ENCODE measurements at regions not wholly inside any gene's neighbourhood (a gene's known extent, or its start where the extent isn't known, plus 50 kb on each side); places are given as distances from the start of the nearest gene placed in this dataset.
"Not testable (repeated sequence)": the region's sequence is repeated elsewhere in the genome, so short reads cannot be mapped to it uniquely, and the experiment has no call there.

DNA sequence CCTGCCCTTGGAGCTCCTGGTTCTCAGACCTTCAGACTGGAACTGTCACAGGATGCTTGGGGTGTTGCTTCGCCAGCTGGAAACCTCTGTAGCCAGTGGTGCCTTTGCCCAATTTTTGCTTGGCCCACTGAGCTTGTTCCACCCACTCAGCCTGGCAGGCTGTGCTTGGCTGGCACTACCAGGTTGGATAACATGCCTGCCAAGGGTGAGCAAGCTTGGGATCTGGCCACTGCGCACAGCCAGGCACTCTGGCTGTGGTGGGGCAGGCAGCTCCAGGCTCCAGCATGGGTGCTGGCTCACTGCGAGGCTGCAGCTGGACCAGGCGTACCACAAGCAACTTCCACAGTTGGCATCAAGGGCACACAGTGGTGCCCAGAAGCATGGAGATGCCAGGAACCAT, 967.8 kb upstream of the NCAM2 start:
- intact Hi-C loops (cut with DNase I), result no loop called here
- H3K27ac ChIP-seq, result no peak overlapping the region
- no peaks in the 10 kb centered on the region for H3K4me1 ChIP-seq
- H3K36me3 ChIP-seq, result no peaks in the 10 kb centered on the region
- no peaks in the 10 kb centered on the region for H3K27me3 ChIP-seq
- TF ChIP-seq, protein P1, sequence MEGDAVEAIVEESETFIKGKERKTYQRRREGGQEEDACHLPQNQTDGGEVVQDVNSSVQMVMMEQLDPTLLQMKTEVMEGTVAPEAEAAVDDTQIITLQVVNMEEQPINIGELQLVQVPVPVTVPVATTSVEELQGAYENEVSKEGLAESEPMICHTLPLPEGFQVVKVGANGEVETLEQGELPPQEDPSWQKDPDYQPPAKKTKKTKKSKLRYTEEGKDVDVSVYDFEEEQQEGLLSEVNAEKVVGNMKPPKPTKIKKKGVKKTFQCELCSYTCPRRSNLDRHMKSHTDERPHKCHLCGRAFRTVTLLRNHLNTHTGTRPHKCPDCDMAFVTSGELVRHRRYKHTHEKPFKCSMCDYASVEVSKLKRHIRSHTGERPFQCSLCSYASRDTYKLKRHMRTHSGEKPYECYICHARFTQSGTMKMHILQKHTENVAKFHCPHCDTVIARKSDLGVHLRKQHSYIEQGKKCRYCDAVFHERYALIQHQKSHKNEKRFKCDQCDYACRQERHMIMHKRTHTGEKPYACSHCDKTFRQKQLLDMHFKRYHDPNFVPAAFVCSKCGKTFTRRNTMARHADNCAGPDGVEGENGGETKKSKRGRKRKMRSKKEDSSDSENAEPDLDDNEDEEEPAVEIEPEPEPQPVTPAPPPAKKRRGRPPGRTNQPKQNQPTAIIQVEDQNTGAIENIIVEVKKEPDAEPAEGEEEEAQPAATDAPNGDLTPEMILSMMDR (IDR thresholded peaks at IDR 0.05), result no peak
- H3K9me3 ChIP-seq, result no peaks in the 10 kb centered on the region
- DNase-seq (no peak), ATAC-seq (no peak)
- H3K4me3 ChIP-seq, result no peak overlapping the region

DNA sequence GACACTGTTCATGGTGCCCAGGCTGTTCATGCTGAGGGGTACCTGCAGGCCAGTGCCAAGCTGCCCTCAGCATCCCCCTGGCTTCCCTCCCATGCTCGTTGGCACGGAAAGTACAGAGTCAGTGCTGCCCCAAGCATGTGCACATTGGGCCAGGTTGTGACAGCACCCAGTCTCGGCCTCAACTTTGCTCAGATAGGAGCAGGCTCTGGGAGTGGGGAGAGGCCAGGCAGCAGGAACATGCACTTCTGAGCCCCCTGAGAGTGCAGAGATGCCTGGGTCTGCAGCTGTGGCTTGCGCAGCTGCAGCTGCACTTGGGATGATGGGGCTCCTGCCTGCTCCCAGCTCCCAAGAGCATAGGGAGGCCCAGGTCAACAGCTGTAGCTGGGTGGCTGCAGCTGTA, 966.4 kb upstream of the NCAM2 start:
- H3K4me1 ChIP-seq, result no peaks in the 10 kb centered on the region
- intact Hi-C loops (cut with DNase I), result no loop called here
- no peaks in the 10 kb centered on the region for H3K27me3 ChIP-seq
- no peak overlapping the region for H3K4me3 ChIP-seq
- no peak overlapping the region for H3K27ac ChIP-seq
- ATAC-seq, result peak; percentile 22
- TF ChIP-seq, protein P1 (IDR thresholded peaks at IDR 0.05), result no peak
- no peaks in the 10 kb centered on the region for H3K36me3 ChIP-seq
- no peak for DNase-seq
- H3K9me3 ChIP-seq, result no peaks in the 10 kb centered on the region

DNA sequence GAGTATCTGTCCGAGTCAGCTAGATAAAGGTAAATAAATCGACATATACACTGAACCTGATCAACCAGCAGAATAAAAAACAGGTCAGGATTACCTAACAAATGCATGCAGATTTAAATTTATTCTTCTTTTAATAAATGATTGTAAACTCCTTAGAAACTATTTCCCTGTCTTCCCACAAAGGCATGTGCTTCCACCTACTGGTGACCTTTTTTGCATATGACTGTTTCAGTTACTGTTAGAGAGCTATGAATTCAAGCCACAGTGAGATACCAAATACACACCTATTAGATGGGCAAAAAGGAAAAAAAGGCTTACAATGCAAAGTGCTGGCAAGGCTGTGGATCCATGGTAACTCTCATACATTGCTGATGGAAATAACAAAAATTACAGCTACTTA, 957.4 kb upstream of the NCAM2 start:
- no peak overlapping the region for H3K27ac ChIP-seq
- intact Hi-C loops (cut with DNase I), result no loop called here
- no peaks in the 10 kb centered on the region for H3K27me3 ChIP-seq
- TF ChIP-seq, protein P1 (IDR thresholded peaks at IDR 0.05), result no peak
- DNase-seq (no peak), ATAC-seq (no peak)
- H3K4me3 ChIP-seq, result no peak overlapping the region
- no peaks in the 10 kb centered on the region for H3K9me3 ChIP-seq
- no peaks in the 10 kb centered on the region for H3K36me3 ChIP-seq
- H3K4me1 ChIP-seq, result no peaks in the 10 kb centered on the region

DNA sequence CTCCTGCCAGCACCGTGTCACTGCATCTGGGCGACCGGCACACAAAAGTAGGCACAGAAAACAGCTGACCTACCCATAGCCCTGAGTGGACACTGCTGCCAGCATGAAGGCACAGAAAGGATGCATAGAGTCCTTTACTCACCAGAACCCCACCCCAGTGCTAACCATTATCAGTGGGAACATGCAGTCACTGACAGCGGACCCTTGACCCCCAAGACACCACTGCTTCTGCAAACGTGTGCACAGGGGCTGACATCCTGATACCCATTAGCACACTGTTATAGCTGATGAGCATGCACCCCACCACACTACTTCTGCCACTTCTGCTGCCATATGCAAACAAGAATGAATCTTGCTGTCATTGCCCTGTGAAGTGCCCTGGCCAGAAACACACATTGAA, 953.0 kb upstream of the NCAM2 start:
- no peak overlapping the region for H3K4me3 ChIP-seq
- DNase-seq (no peak), ATAC-seq (no peak)
- H3K9me3 ChIP-seq, result no peaks in the 10 kb centered on the region
- no peak overlapping the region for H3K27ac ChIP-seq
- H3K36me3 ChIP-seq, result no peaks in the 10 kb centered on the region
- TF ChIP-seq, protein P1 (IDR thresholded peaks at IDR 0.05), result no peak
- H3K27me3 ChIP-seq, result no peaks in the 10 kb centered on the region
- no peaks in the 10 kb centered on the region for H3K4me1 ChIP-seq
- intact Hi-C loops (cut with DNase I), result no loop called here

DNA sequence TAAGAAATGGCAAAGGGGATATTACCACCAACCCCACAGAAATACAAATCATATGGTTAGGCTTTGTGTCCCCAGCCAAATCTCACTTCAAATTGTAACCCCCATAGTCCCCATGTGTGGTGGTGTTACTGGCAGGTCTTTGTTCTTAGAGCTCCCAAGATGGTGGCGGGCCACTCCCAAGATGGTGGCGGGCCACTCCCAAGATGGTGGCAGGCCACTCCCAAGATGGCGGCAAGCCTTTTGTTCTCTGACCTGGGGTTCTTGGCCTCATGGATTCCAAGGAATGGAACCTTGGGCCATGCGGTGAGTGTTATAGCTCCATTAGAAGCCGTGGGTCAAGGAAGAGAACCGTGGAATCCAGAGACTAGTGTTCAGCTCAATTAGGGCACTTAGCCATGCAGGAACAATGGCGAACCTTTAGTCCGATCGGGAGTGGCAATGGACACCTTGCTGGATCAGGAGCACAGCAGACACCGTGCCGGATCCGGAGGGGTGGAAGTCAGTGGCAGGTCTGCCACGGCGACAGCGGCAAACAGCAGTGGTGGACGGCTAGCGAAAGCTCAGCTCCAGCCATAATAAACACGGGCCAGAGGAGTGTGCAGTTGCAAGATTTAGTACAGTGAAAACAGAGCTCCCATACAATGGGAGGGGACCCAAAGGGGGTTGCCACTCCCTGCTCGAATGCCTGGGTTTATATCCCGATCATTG, 949.9 kb upstream of the NCAM2 start:
- H3K27me3 ChIP-seq; ATAC-seq; H3K4me1 ChIP-seq; intact Hi-C loops (cut with DNase I); H3K27ac ChIP-seq; H3K4me3 ChIP-seq; H3K9me3 ChIP-seq; DNase-seq; H3K36me3 ChIP-seq: not testable (repeated sequence)

DNA sequence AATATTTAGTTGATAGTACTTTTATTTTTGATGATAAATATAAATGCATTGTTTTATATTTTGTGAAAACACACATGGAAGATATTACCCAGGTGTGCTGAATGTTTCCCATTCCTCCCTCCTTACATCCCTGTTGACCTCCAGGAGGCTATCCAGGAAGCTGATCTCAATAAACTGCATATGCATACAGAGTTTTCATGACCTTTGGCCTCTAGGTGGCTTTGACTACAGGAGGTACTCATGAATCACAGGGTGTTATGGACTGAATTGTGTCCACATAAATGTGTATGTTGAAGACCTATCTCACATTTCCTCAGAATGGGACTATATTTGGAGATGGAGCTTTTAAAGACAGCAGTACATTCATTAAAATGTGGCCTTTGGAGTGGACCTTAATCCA, 914.9 kb upstream of the NCAM2 start:
- Histone ChIP-seq H3K9me3 (no peaks in the 10 kb centered on the region), H3K4me1 (no peaks in the 10 kb centered on the region), H3K4me3 (no peak overlapping the region), H3K27ac (no peak overlapping the region), H3K27me3 (no peaks in the 10 kb centered on the region), H3K36me3 (no peaks in the 10 kb centered on the region)
- TF ChIP-seq, protein P1 (IDR thresholded peaks at IDR 0.05), result no peak
- DNase-seq (no peak), ATAC-seq (no peak)
- intact Hi-C loops (cut with DNase I), result no loop called here
